ENCODE measurements at regions not wholly inside any gene's neighbourhood (a gene's known extent, or its start where the extent isn't known, plus 50 kb on each side); places are given as distances from the start of the nearest gene placed in this dataset.
A peak's percentile ranks its signal among the peaks of the same experiment; 100 is the strongest.

DNA sequence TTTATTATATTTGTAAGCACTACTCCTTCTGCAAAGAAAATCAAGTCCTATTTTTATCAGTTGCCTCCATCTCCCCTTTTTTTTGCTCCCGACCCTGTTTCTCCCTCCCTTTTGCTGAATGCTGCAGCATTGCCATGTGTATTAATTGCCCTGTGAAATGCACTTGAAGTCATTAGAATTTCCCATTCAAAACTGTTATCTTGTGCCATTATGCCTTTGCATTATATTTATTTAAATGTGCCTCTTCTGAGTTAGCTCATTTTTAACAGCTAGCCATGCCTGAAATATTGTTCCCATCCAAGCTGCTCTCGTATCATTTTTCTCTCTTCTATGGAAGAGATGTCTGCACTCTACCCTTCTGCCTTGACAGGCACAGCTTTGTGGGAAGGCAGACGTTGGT, 404.0 kb upstream of the PLXNA2 start:
- no peak for DNase-seq (ENCODE audit: low spot score, unreplicated experiment)
- peaks cover 6% of the 10 kb centered on the region for H3K27me3 Mint-ChIP-seq
- H3K9me3 Mint-ChIP-seq (ENCODE audit: low read depth): no peaks in the 10 kb centered on the region
- no peak overlapping the region for H3K4me3 Mint-ChIP-seq (ENCODE audit: low read depth)
- TF ChIP-seq, protein P1, sequence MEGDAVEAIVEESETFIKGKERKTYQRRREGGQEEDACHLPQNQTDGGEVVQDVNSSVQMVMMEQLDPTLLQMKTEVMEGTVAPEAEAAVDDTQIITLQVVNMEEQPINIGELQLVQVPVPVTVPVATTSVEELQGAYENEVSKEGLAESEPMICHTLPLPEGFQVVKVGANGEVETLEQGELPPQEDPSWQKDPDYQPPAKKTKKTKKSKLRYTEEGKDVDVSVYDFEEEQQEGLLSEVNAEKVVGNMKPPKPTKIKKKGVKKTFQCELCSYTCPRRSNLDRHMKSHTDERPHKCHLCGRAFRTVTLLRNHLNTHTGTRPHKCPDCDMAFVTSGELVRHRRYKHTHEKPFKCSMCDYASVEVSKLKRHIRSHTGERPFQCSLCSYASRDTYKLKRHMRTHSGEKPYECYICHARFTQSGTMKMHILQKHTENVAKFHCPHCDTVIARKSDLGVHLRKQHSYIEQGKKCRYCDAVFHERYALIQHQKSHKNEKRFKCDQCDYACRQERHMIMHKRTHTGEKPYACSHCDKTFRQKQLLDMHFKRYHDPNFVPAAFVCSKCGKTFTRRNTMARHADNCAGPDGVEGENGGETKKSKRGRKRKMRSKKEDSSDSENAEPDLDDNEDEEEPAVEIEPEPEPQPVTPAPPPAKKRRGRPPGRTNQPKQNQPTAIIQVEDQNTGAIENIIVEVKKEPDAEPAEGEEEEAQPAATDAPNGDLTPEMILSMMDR (IDR thresholded peaks at IDR 0.05; ENCODE audit: unreplicated experiment): no peak
- H3K27ac Mint-ChIP-seq: no peak overlapping the region
- H3K4me1 Mint-ChIP-seq (ENCODE audit: low read depth): no peaks in the 10 kb centered on the region
- no peaks in the 10 kb centered on the region for H3K36me3 Mint-ChIP-seq (ENCODE audit: insufficient read depth)

DNA sequence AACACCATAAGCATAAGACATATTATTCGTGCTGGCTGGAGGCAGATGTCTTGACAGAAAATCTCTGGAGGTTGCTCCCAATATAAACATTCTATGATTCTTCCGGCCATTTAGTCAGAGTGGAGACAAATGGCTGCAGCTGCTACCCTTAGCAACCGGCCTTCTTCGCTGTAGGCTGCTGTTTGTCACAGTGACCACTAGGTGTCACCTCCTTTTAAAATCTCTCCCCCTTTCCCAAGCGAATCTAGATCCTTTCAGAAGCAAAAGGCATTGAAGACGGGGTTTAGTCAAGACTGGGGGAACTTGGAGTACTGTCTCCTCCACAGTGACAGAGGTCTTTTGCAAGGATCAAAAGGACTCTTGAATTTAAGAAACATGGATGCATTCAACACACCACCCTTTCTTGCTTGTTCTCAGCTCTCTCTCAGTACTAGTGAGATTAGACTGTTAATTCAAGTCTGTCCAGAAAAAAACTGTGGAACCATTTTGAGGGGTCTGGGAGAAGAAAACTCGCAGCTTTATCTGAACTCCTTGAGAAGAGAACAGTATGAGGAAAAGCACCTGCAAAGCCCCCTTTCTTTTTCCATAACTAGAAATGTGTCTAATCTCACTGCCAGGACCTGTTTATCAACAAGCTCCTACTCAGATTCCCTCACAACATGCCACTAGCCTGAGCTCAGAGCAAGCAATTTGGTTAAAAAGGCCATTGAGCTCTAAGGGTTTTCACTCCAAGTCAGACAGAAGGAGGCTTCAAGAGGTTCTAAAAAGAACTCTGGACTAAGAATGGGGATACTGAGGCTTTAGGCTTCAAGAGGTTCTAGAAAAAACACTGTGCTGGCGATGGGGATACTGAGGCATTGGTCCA, 408.3 kb upstream of the PLXNA2 start:
- Mint-ChIP-seq H3K27ac (no peak overlapping the region), H3K27me3 (peaks cover 9% of the 10 kb centered on the region), H3K36me3 (ENCODE audit: insufficient read depth) (no peaks in the 10 kb centered on the region), H3K4me1 (ENCODE audit: low read depth) (no peaks in the 10 kb centered on the region), H3K9me3 (ENCODE audit: low read depth) (no peaks in the 10 kb centered on the region), H3K4me3 (ENCODE audit: low read depth) (no peak overlapping the region)
- DNase-seq (ENCODE audit: low spot score, unreplicated experiment): peak; percentile 23
- TF ChIP-seq, protein P1 (IDR thresholded peaks at IDR 0.05; ENCODE audit: unreplicated experiment): peak; percentile 89

GRCh38 chr1:208653426-208653825, 409.2 kb upstream of the PLXNA2 start:
- Mint-ChIP-seq H3K4me1 (ENCODE audit: low read depth) (no peaks in the 10 kb centered on the region), H3K4me3 (ENCODE audit: low read depth) (no peak overlapping the region), H3K36me3 (ENCODE audit: insufficient read depth) (no peaks in the 10 kb centered on the region), H3K9me3 (ENCODE audit: low read depth) (no peaks in the 10 kb centered on the region), H3K27me3 (peaks cover 3% of the 10 kb centered on the region), H3K27ac (no peak overlapping the region)
- no peak for DNase-seq (ENCODE audit: low spot score, unreplicated experiment)
- TF ChIP-seq, protein P1 (IDR thresholded peaks at IDR 0.05; ENCODE audit: unreplicated experiment): no peak

DNA sequence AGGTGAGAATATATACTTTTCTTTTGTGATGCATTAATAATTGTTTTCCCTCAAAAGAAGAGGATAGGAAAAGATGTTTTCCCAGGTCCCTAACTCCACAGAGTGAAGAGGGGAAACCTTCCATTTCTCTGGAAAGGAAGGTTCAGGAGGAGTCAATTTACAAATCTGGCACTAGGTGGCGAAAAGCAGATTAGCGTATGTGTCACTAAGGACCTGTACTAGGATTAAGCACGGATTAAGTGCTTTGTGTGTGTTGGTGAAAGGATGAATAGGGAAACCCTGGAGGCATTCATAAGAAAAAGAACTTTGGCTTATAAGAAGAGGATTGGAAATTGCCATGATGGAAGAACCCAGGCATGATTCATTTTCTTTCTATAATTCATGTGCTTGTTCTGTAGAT, 410.1 kb upstream of the PLXNA2 start:
- H3K27me3 Mint-ChIP-seq: peaks cover 3% of the 10 kb centered on the region
- DNase-seq (ENCODE audit: low spot score, unreplicated experiment): no peak
- H3K36me3 Mint-ChIP-seq (ENCODE audit: insufficient read depth): no peaks in the 10 kb centered on the region
- H3K4me1 Mint-ChIP-seq (ENCODE audit: low read depth): no peaks in the 10 kb centered on the region
- TF ChIP-seq, protein P1 (IDR thresholded peaks at IDR 0.05; ENCODE audit: unreplicated experiment): peak; percentile 50
- H3K27ac Mint-ChIP-seq: no peak overlapping the region
- no peak overlapping the region for H3K4me3 Mint-ChIP-seq (ENCODE audit: low read depth)
- H3K9me3 Mint-ChIP-seq (ENCODE audit: low read depth): no peaks in the 10 kb centered on the region

GRCh38 chr1:208665936-208666335, 421.8 kb upstream of the PLXNA2 start:
- Mint-ChIP-seq H3K27ac (no peak overlapping the region), H3K4me1 (ENCODE audit: low read depth) (no peaks in the 10 kb centered on the region), H3K27me3 (peaks cover 4% of the 10 kb centered on the region), H3K9me3 (ENCODE audit: low read depth) (no peaks in the 10 kb centered on the region), H3K4me3 (ENCODE audit: low read depth) (no peak overlapping the region), H3K36me3 (ENCODE audit: insufficient read depth) (no peaks in the 10 kb centered on the region)
- DNase-seq (ENCODE audit: low spot score, unreplicated experiment): no peak
- TF ChIP-seq, protein P1 (IDR thresholded peaks at IDR 0.05; ENCODE audit: unreplicated experiment): no peak
